ENCODE measurements at regions not wholly inside any gene's neighbourhood (a gene's known extent, or its start where the extent isn't known, plus 50 kb on each side); places are given as distances from the start of the nearest gene placed in this dataset.

- H3K4me1 Mint-ChIP-seq (ENCODE audit: low read depth, unreplicated experiment), result peaks cover 4% of the 10 kb centered on the region
- H3K27ac Mint-ChIP-seq (ENCODE audit: unreplicated experiment), result no peak overlapping the region
- no peaks in the 10 kb centered on the region for H3K27me3 Mint-ChIP-seq (ENCODE audit: unreplicated experiment)
- no peak overlapping the region for H3K4me3 Mint-ChIP-seq (ENCODE audit: unreplicated experiment)
- no peaks in the 10 kb centered on the region for H3K36me3 Mint-ChIP-seq (ENCODE audit: unreplicated experiment)
- H3K9me3 Mint-ChIP-seq (ENCODE audit: unreplicated experiment), result no peaks in the 10 kb centered on the region
- TF ChIP-seq, protein P1, sequence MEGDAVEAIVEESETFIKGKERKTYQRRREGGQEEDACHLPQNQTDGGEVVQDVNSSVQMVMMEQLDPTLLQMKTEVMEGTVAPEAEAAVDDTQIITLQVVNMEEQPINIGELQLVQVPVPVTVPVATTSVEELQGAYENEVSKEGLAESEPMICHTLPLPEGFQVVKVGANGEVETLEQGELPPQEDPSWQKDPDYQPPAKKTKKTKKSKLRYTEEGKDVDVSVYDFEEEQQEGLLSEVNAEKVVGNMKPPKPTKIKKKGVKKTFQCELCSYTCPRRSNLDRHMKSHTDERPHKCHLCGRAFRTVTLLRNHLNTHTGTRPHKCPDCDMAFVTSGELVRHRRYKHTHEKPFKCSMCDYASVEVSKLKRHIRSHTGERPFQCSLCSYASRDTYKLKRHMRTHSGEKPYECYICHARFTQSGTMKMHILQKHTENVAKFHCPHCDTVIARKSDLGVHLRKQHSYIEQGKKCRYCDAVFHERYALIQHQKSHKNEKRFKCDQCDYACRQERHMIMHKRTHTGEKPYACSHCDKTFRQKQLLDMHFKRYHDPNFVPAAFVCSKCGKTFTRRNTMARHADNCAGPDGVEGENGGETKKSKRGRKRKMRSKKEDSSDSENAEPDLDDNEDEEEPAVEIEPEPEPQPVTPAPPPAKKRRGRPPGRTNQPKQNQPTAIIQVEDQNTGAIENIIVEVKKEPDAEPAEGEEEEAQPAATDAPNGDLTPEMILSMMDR (IDR thresholded peaks at IDR 0.05; ENCODE audit: partially characterized antibody, unreplicated experiment), result no peak
- DNase-seq, result no peak
These were observed 165.3 kb upstream of the LEF1 start for GRCh38 chr4:108334031-108334430.

GRCh38 chr4:108333353-108333942 lies 164.7 kb upstream of the LEF1 start:
- DNase-seq, result no peak
- Mint-ChIP-seq H3K4me1 (ENCODE audit: low read depth, unreplicated experiment) (peaks cover 4% of the 10 kb centered on the region), H3K4me3 (ENCODE audit: unreplicated experiment) (no peak overlapping the region), H3K27ac (ENCODE audit: unreplicated experiment) (no peak overlapping the region), H3K9me3 (ENCODE audit: unreplicated experiment) (no peaks in the 10 kb centered on the region), H3K27me3 (ENCODE audit: unreplicated experiment) (peaks cover 3% of the 10 kb centered on the region), H3K36me3 (ENCODE audit: unreplicated experiment) (no peaks in the 10 kb centered on the region)
- TF ChIP-seq, protein P1 (IDR thresholded peaks at IDR 0.05; ENCODE audit: partially characterized antibody, unreplicated experiment), result no peak

- TF ChIP-seq, protein P1 (IDR thresholded peaks at IDR 0.05; ENCODE audit: partially characterized antibody, unreplicated experiment), result no peak
- Mint-ChIP-seq H3K36me3 (ENCODE audit: unreplicated experiment) (no peaks in the 10 kb centered on the region), H3K27me3 (ENCODE audit: unreplicated experiment) (peaks cover 3% of the 10 kb centered on the region), H3K9me3 (ENCODE audit: unreplicated experiment) (no peaks in the 10 kb centered on the region), H3K4me1 (ENCODE audit: low read depth, unreplicated experiment) (peaks cover 4% of the 10 kb centered on the region), H3K27ac (ENCODE audit: unreplicated experiment) (no peak overlapping the region), H3K4me3 (ENCODE audit: unreplicated experiment) (no peak overlapping the region)
- DNase-seq, result no peak
These were observed 163.3 kb upstream of the LEF1 start for GRCh38 chr4:108331905-108332632.

DNA sequence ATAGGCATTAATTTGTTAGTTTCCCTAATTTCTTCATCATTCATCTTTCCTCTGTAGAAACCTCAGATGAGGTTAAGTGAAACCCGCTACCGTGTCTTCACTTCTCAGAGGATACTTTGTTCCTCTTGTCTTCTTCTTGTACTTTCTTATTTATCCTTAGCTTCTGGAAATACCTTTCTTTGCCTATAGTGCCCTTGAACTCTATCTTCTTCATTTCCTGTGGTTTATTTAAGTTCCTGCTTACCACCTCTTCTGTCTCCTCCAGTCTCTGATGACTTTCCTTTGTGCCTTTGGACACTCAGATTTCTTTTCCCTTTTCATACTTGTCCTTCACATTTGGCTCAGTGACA lies 159.6 kb upstream of the LEF1 start:
- Mint-ChIP-seq H3K4me1 (ENCODE audit: low read depth, unreplicated experiment) (no peaks in the 10 kb centered on the region), H3K36me3 (ENCODE audit: unreplicated experiment) (no peaks in the 10 kb centered on the region), H3K9me3 (ENCODE audit: unreplicated experiment) (no peaks in the 10 kb centered on the region), H3K27ac (ENCODE audit: unreplicated experiment) (no peak overlapping the region), H3K27me3 (ENCODE audit: unreplicated experiment) (peaks cover 3% of the 10 kb centered on the region), H3K4me3 (ENCODE audit: unreplicated experiment) (no peak overlapping the region)
- TF ChIP-seq, protein P1 (IDR thresholded peaks at IDR 0.05; ENCODE audit: partially characterized antibody, unreplicated experiment), result no peak
- DNase-seq, result no peak

DNA sequence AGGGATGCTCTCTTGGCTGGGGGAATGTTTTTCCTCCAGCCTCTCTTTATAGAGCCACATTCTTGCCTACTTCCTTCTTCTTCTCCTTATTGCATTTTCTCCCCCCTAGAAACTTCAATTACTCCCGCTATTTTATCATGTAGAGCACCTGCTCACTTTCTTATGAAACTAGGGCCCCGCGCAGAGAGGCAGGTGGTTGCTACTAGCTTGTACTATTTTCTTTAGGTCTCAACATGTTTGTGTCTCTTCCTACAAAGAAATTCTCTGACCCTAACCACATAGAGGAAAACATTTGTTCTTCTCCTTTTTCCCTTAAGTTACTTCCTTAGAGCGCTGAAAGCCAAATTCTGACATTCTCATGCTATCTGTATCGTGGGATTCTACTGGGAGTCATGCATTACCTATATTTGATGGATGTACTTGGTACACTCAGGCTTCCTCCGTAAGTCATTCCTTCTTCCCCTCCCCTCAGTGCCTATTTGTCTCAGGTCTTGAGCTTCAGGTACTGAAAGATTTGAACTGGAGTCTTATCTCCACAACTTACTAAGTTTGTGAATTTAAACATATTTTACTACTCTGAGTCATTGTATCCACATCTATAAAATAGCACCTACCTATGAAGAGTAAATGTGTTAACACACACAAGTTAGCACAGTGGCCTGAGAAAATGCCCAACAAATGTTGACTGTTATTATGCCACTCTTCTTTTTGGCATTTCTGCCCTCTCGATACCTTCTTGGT lies 159.1 kb upstream of the LEF1 start:
- no peaks in the 10 kb centered on the region for H3K9me3 Mint-ChIP-seq (ENCODE audit: unreplicated experiment)
- H3K4me1 Mint-ChIP-seq (ENCODE audit: low read depth, unreplicated experiment), result no peaks in the 10 kb centered on the region
- H3K27me3 Mint-ChIP-seq (ENCODE audit: unreplicated experiment), result peaks cover 3% of the 10 kb centered on the region
- no peak for DNase-seq
- TF ChIP-seq, protein P1 (IDR thresholded peaks at IDR 0.05; ENCODE audit: partially characterized antibody, unreplicated experiment), result no peak
- H3K27ac Mint-ChIP-seq (ENCODE audit: unreplicated experiment), result no peak overlapping the region
- H3K36me3 Mint-ChIP-seq (ENCODE audit: unreplicated experiment), result no peaks in the 10 kb centered on the region
- no peak overlapping the region for H3K4me3 Mint-ChIP-seq (ENCODE audit: unreplicated experiment)
